NCI-H146 (cell line): ENCODE measurements at regions not wholly inside any gene's neighbourhood (a gene's known extent, or its start where the extent isn't known, plus 50 kb on each side); places are given as distances from the start of the nearest gene placed in this dataset.
A peak's percentile ranks its signal among the peaks of the same experiment; 100 is the strongest.
"Not testable (repeated sequence)": the region's sequence is repeated elsewhere in the genome, so short reads cannot be mapped to it uniquely, and the experiment has no call there.

Source experiments
- DNase-seq: peaks from one replicate; lab custom pipeline; 2025; lab: John Stamatoyannopoulos, UW

DNA sequence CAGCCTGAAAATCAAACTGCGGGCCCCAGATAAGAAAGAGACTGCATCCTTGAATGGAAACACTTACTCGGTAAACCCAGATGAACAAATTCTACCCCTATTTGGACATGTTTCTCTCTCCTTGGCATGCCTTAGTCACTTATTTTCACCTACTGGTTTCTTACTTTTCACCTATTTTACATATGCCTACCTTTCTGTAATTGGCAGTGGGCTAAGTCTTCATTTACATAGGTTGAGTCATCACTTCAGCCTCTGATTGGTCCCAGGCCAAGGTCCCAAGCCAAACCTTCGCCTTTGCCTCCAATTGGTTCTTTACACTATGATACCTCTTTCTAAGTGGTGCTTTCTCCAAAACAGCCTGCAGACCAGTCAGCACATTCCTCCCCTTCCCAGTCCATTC lies 111.3 kb downstream of the DYRK2 start:
- DNase-seq = no peak

DNA sequence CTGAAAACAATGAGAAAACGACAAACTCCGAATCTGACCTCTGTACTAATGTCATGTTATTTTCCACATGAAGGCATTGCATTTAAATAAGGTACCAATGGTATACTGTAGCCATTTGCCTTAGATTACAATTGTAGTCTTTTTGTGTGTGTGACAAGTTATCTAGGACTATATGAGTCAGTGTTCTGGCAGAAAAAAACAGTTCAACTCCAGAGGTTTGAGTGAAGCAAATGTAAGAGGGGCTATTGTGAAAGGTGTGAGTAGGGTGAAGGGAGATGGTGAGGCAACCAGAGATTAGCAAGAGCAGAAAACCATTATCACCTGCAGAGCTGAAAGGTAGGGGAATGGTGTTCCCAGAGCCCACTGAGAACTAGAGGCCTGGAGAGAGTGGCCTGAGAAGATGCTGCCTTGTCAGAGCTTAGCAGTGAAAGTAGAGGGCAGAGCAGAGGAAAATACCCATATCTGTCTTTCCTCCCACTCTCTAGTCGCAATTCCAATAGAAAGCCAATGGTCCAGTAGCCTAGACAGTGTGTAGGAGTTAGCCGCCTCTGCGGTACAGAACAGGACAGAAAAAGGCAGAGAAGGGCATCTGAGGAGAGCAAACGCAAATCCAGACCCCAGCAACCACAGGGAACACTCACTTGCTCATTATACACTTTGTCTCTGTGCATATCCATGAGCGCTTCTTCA lies 112.2 kb downstream of the DYRK2 start:
- DNase-seq = no peak

DNA sequence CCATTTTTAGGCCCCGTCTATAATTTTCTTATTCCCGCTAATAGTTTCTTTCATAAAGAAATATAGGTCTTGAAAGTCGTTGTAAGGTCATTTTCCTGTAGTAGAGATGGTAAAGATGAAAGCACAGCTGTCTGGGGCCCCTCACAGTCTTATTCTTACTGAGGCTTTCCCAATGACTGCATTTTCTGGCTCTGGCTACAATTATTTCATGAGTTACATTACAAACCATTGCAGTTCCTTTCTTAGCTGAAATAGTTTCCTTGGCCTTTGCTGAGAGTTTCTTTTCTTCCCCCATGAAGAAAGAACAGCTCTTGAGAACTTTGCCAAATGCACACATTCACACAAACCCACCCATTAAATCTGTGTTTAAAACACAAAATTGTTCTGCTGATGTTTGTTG lies 113.0 kb downstream of the DYRK2 start:
- no peak for DNase-seq

DNA sequence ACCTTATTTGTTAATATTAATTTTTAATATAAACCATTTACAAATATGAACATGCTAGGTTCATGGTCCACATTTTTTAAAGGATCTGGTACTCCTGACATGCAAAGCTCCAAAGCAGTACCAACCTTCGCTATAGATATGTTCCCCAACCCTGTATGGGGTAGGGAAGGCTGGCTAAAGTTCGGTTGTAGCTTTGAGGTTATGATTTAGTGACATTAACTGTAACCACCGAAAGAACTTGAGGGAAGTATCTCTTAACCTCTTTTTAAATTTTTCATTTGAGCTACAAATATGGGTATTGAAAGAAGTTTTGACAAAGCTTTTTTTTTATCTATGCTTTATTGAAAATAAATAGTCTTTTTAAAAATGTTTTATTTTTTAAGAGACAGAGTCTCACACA lies 115.5 kb downstream of the DYRK2 start:
- no peak for DNase-seq

DNA sequence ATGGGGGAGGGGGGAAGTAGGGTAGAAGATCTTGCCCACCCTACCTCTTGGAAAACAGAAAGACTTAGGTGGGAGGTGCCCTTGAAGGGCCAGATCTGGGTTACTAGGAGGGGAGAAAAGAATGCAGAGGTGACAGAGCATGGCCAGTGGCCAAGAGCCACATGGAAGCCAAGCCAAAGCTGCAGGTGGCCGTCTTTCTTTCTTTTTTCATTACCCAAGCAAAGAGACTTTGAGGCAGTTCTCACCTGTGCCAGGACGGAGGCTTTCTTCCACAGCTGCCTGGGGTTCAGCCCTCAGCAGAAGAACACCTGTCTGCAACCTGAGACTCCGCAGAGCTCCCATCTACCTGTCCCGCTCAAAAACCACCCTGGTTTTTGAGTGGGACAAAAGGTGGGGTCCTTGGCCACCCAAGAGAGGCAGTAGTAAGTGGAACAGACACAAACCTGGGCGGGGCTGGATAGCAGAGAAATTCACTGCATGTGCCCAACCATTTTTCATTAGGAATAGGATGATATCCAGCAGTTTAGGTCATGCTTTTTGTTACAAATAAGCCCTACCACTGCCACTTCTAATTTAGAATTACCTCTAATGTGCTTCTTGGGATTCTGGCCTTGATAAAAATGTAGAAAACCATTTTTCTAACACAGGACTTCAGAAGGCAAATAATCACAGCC lies 116.5 kb downstream of the DYRK2 start:
- DNase-seq = no peak

DNA sequence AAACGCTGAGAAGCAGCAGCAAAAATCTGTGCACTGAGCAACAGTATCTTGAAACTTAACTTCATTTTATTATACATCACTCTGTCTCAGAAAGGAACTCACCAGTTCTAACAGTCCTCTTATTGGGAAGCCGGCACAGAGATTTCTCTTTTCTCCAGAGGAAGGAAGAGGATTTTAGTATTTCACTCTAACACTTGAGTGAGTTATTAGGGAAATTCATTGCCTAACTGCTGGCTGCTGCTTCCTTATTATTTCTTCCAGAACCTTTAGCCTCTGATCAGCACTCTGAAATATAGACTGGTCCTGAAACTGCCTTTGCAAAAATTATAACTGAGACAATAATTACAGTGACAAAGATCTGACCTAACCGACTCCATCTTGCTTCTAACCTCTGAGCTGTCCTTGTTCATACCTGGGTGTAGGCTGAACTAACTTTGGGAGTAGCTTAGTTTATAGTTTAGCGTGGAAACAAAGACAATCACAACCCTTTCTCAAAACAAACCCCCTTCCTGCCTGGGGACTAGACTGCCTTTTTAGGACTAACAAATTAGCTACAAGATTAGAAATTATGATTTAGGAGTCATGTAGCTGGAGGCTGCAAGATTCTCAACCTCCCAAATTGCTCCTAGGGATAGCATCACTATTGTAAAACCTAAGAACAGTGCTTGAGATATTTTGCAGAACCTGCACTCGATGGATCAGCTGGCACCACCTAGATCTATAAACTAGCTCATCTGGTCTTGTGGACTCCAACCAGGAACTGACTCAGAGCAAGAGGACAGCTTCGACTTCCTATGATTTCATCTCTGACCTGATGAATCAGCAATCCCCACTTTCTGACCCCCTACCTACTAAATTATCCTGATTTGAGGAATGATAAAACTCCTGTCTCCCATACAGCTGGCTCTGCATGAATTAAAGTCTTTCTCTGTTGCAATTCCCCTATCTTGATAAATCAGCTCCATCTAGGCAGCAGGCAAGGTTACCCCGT lies 117.5 kb downstream of the DYRK2 start:
- no peak for DNase-seq

DNA sequence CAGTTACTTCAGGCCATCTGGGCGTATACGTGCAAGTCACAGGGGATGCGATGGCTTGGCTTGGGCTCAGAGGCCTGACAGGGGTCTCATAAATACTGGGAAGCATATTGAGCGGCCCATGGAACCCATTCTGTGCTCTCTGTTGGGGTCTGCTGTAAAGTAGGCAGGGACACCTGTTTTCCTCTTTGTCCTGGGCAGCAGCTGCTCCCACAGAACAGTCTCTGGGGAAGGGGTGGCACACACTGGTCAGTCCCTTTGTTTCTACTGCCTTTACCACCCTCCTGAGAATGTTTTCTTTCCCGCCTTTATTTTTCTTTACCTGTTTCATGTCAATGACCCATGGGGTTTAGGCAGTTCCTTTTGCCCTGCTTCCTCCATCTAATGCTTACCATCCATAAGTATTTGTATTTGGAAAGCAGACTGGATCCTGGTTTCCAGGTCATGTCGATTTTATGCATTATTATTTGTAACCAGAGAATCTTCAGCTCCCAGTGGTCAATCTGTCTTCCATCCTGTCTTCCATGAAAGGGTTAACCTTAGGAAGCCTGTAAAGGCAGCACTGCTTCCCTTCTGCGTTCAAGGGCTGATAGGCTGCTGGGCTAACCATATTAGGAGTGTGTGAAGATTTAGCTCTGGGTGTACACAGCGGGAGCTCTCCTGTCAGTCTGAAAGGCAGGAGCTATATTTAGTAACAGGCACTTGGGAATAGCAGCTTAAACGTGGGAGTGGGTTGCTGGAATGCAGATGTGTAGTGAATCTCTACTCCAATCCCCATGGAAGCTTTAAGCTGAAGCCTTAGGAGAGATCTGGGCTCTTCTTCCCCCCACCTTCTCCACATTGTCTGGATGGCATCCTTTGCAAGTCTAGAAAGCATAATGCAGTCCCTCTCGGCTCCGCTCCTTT lies 124.0 kb downstream of the DYRK2 start:
- DNase-seq = peak; percentile 18

DNA sequence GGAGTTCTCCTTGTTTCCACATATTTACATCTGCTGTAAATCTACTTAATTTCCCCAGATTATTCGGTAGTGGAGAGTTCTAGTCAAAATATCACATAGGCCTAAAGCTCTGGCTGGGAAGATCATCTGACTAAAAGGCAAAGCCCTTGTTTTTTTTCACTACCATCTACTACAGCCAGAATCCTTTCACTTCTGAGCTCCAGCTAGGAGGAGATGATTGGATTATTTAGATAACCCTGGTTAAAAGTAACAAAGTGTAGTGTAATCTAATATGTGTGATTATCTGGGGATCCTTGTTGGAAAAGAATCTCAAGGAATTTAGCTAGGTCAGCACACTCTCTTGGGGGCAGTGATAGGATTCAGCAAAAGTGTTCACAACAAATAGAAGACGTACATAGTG lies 125.4 kb downstream of the DYRK2 start:
- no peak for DNase-seq

DNA sequence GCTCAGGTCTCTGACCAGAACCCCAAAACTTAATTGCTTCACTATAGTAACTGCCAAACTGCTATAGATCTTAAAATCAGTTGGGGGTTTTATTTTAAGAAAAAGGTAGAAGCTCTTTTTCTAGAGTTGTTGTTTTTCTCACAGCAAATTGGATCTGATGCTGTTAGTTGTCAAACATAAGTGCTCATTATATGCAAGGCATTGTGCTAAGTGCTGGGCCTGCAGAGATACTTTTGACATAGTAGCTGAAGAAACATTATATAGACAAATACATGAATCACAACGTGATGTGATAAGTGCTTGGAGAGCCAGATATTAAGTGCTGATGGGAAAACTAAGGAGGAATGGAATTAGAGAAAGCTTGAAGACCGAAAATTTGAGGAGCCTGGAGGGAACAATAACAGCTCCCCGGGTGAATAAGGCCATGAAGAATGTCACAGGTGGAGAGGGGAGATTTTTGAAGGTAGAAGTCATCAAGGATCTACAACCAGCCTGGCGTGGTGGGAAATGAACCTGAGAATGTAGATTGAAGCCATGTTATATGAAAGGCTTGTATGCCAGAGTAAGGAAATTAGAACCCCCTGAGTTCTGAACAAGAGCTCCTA lies 126.5 kb downstream of the DYRK2 start:
- DNase-seq = no peak

DNA sequence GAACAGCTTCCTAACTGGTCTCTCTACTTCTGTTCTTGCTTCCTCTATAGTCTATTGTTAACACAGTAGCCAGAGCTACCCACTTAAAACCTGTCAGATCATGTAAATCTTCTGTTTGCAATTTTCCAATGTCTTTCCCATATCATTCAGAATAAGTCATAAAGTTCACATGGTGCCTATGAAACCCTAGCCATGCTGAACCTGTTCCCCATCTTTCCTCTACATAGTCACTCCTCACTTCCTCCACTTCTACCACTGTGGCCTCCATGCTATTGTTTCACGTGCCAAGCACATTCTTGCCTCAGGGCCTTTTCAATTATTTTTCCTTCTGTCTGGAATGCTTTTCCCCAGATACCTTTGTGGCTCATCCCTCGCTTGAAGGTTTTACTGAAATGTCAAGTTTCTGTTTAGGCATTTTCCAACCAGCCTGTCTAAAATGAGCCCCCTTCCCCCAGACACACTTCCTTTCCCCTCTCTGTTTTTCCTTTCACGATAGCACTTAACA lies 132.1 kb downstream of the DYRK2 start:
- DNase-seq = no peak

DNA sequence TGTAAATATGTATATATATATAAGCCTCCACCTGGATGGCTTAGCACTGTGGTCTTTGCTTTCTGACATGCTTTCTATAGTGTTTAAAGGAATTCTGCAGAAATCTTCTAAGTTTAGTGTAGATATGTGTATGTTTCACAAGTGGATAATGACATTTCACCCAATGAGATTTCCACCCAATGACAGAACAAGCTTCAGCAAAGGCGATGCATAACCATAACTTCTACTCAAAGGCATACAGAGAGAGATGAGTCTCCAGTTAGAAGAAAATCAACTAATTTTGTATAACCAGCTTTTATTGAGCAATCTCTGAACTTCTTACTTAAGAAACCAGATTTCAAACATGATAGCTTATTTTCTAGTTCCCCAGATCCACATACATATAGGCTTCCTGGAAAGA lies 134.0 kb downstream of the DYRK2 start:
- DNase-seq = no peak

DNA sequence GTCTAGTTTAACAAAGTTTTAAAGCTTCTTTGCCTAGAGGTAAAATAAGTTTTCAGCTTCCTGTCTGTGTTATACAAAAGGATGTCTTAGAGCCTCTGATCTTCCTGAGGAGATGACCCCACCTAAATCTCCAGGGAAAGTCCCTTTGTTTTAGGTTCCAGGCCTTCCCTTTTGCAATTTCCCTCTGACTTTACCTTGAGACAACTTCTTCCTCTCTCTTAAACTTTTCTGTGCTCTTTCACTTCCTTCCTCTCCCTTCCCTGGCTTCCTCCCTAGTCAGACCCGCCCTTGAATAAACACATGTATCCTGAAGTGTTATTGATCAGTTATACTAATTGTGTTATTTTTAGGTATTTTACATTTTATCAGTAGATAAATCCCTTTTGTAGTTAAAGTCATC lies 134.8 kb downstream of the DYRK2 start:
- no peak for DNase-seq

DNA sequence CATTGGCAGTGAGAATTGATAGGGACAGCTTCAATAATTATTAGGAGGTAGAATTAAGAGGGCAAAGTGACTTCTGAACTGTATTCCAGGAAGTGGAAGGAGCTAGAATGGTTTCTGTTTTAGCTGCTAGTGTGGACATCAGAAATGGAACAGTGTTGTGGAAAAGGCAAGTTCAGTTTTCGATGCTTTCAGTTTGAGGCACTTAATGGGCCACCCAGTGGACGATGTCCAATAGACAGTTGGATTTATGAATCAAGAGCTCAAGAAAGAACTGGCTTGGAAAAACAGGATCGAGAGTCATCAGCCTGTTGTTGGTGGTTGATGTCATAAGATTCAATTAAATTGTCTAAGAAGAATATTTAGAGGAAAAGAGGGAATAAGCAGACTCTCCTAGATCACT lies 136.3 kb downstream of the DYRK2 start:
- no peak for DNase-seq

DNA sequence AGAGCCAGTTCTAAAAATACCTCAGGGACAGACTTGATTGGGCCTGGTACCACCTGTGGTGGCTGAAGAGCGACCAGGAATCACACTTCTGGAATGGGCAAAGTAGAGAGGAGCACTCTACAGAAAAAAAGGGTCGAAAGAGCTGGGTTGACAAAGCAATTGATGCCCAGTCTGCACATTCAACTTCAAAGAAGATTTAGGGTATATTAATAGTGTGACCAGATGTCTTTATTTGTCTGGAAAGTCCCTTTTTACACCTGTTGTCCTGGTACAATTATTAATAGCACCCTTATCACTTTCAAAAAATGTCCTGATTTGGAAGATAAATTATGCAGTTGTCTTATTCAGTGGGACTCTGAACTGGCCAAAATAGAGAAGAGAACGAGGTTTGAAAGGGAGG lies 137.5 kb downstream of the DYRK2 start:
- DNase-seq = no peak

DNA sequence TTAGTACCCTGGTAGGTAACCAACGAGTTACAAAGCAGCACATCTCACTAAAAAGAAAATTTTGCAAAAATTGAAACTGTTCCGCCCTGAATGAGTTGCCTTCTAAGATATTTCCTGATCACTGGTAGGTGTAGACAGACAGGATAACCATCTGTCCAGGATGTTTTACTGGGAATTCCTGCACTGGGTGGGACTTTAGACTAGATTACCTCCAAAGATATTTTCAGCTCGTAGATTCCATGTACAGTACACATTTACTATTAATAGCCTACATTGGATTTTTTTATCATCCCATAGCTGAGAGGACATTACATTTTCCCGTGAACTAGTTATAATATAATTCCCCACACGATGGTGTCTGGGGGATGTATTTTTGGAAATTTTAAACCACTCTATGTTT lies 139.6 kb downstream of the DYRK2 start:
- DNase-seq = no peak

DNA sequence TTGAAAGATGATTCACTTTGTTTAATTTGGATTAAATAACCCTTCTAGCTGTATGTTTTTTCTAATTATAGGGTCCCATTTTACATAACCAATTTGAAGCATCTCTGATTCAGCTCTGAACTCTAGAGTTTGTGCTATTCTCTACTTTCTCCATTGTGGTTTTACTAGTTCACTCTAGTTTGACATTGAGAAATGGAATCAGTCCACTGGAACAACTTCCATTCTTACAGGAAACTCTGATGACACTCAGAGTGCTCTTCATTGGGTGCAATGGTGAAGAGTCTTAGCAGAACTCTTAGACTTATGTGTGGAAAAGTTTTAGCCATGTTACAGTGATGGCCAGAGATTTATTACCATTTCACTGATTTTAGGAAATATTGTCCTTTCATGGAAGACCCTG lies 140.7 kb downstream of the DYRK2 start:
- DNase-seq = no peak

DNA sequence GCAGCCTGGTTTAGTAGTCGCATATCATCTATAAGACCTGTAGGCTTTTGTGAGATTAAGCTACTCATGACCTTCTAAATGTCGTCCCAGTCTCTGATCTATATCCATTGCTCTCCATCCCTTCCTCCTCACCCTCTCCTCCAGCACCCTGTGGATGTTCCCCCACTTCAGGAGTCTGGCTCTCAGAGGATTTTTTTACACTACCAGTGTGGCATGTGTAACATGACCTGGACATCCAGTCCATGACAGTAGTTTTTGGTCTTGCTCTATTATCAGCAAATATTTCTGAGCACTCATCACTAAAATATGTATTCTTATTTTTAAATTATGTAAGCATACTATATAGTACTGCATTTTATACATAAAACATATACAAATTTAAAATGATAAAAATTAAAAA lies 142.1 kb downstream of the DYRK2 start:
- no peak for DNase-seq

DNA sequence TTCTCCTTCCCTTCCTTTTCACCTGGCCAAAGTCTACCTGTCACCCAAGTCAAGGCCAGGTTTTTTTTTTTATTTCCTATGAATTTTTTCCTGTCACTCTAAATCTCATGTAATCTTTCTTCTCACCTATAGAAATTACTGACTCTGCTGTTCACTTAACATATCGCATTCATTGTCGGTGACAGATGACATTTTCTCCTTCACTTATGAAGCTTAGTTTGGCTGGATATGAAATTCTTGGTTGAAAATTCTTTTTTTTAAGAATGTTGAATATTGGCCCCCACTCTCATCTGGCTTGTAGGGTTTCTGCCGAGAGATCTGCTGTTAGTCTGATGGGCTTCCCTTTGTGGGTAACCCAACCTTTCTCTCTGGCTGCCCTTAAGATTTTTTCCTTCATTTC lies 142.8 kb downstream of the DYRK2 start:
- not testable (repeated sequence) for DNase-seq

DNA sequence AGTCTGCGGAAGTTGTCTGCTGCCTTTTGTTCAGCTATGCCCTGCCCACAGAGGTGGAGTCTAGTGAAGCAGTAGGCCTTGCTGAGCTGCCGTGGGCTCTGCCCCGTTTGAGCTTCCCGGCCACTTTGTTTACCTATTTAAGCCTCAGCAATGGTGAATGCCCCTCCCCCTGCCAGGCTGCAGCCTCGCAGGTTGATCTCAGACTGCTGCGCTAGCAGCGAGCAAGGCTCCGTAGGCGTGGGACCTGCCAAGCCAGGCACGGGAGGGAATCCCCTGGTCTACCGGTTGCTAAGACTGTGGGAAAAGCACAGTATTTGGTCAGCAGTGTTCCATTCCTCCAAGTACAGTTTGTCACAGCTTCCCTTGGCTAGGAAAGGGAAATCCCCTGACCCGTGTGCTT lies 143.6 kb downstream of the DYRK2 start:
- peak; percentile 69 for DNase-seq

DNA sequence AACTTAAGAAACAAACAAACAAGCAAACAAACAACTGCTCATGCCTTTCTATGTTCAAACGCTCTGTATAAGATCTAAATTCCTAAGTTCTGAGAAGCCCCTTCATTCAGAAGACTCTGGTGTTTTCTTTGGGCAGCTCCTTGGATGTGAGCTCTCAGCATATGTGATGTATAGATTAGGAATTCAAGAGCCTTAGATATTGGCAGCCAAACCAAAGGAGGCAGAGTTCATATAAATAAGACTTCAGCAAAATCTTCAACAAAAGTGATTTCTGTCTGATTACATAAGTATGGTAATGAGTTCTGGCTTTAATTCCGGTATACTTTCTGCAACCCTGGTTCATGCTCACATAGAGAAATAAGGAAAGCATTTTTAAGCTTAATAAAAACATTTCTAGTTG lies 145.6 kb downstream of the DYRK2 start:
- no peak for DNase-seq

DNA sequence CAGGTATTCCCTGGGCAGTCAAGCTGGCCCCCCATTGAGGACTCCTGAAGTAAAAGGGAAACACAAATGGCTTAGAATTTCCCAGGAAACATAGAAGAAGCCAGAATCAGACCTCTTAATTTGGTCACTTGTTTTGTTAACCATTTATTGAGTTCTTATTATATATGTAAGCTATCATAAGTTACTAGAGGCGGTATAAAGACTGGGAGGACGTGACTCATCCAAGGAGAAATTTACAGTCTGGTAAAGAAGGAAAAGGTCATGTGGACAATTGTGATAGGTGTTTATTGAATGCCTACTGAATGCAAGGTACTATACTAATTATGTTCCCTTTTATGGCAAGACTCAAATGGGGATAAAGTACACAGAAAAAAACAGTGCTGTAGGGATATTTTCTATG lies 146.7 kb downstream of the DYRK2 start:
- no peak for DNase-seq
